Activated naive CD8-positive, alpha-beta T cell treated with anti-CD3 and anti-CD28 coated beads for 36 hours (primary cell): ENCODE measurements at regions not wholly inside any gene's neighbourhood (a gene's known extent, or its start where the extent isn't known, plus 50 kb on each side); places are given as distances from the start of the nearest gene placed in this dataset.
"Not testable (repeated sequence)": the region's sequence is repeated elsewhere in the genome, so short reads cannot be mapped to it uniquely, and the experiment has no call there.

Experiments
- DNase-seq: peaks from one replicate; pipeline ENCODE4 v3.0.0; 2021
- H3K27ac Mint-ChIP-seq: one replicate; pipeline ENCODE4 v1.8.0; 2022; ENCODE audit warnings: mild to moderate bottlenecking, moderate library complexity, mixed read lengths
- H3K27me3 Mint-ChIP-seq: one replicate; pipeline ENCODE4 v1.8.0; 2022; ENCODE audit warnings: mild to moderate bottlenecking, mixed read lengths
- H3K36me3 Mint-ChIP-seq: one replicate; pipeline ENCODE4 v1.8.0; 2021; ENCODE audit warnings: mild to moderate bottlenecking, mixed read lengths
- H3K4me1 Mint-ChIP-seq: one replicate; pipeline ENCODE4 v1.8.0; 2021; ENCODE audit warnings: mixed read lengths
- H3K4me3 Mint-ChIP-seq: one replicate; pipeline ENCODE4 v1.8.0; 2022; ENCODE audit warnings: mild to moderate bottlenecking, moderate library complexity, mixed read lengths
- H3K9me3 Mint-ChIP-seq: one replicate; pipeline ENCODE4 v1.8.0; 2022; ENCODE audit warnings: mixed read lengths

GRCh38 chr13:81377921-81378320 lies 1037.0 kb upstream of the SPRY2 start:
- H3K9me3 Mint-ChIP-seq: peaks cover 2% of the 10 kb centered on the region
- no peak for DNase-seq
- H3K4me1 Mint-ChIP-seq: no peaks in the 10 kb centered on the region
- H3K27me3 Mint-ChIP-seq: no peaks in the 10 kb centered on the region
- no peaks in the 10 kb centered on the region for H3K36me3 Mint-ChIP-seq
- H3K4me3 Mint-ChIP-seq: no peak overlapping the region
- H3K27ac Mint-ChIP-seq: no peak overlapping the region

- no peak overlapping the region for H3K4me3 Mint-ChIP-seq
- DNase-seq: no peak
- peaks cover 6% of the 10 kb centered on the region for H3K9me3 Mint-ChIP-seq
- H3K27me3 Mint-ChIP-seq: no peaks in the 10 kb centered on the region
- no peaks in the 10 kb centered on the region for H3K4me1 Mint-ChIP-seq
- no peaks in the 10 kb centered on the region for H3K36me3 Mint-ChIP-seq
- H3K27ac Mint-ChIP-seq: no peak overlapping the region
These were observed 1034.8 kb upstream of the SPRY2 start for GRCh38 chr13:81375709-81376108.

GRCh38 chr13:81362711-81363110 lies 1021.8 kb upstream of the SPRY2 start:
- not testable (repeated sequence) for H3K27ac Mint-ChIP-seq, H3K4me1 Mint-ChIP-seq, DNase-seq, H3K4me3 Mint-ChIP-seq, H3K36me3 Mint-ChIP-seq, H3K27me3 Mint-ChIP-seq
- H3K9me3 Mint-ChIP-seq: peaks cover 13% of the 10 kb centered on the region

- H3K36me3 Mint-ChIP-seq: no peaks in the 10 kb centered on the region
- H3K9me3 Mint-ChIP-seq: no peaks in the 10 kb centered on the region
- H3K4me1 Mint-ChIP-seq: no peaks in the 10 kb centered on the region
- H3K27ac Mint-ChIP-seq: no peak overlapping the region
- H3K4me3 Mint-ChIP-seq: no peak overlapping the region
- H3K27me3 Mint-ChIP-seq: no peaks in the 10 kb centered on the region
- no peak for DNase-seq
These were observed 1009.1 kb upstream of the SPRY2 start for GRCh38 chr13:81350056-81350455.

- H3K27me3 Mint-ChIP-seq, H3K4me1 Mint-ChIP-seq, H3K4me3 Mint-ChIP-seq, H3K27ac Mint-ChIP-seq, DNase-seq, H3K36me3 Mint-ChIP-seq, H3K9me3 Mint-ChIP-seq: not testable (repeated sequence)
These were observed 999.5 kb upstream of the SPRY2 start for GRCh38 chr13:81340118-81341069.

- H3K27ac Mint-ChIP-seq, H3K4me1 Mint-ChIP-seq, H3K36me3 Mint-ChIP-seq, H3K4me3 Mint-ChIP-seq, H3K9me3 Mint-ChIP-seq, DNase-seq, H3K27me3 Mint-ChIP-seq: not testable (repeated sequence)
These were observed 998.7 kb upstream of the SPRY2 start for GRCh38 chr13:81339666-81340065.

GRCh38 chr13:81334481-81334880 lies 993.6 kb upstream of the SPRY2 start:
- Mint-ChIP-seq H3K4me1 (no peaks in the 10 kb centered on the region), H3K4me3 (no peak overlapping the region), H3K36me3 (no peaks in the 10 kb centered on the region), H3K9me3 (peaks cover 3% of the 10 kb centered on the region), H3K27ac (no peak overlapping the region), H3K27me3 (no peaks in the 10 kb centered on the region)
- DNase-seq: no peak

GRCh38 chr13:81326913-81327312 lies 986.0 kb upstream of the SPRY2 start:
- Mint-ChIP-seq H3K36me3 (no peaks in the 10 kb centered on the region), H3K4me1 (no peaks in the 10 kb centered on the region), H3K27me3 (no peaks in the 10 kb centered on the region), H3K27ac (no peak overlapping the region), H3K4me3 (no peak overlapping the region), H3K9me3 (peaks cover 2% of the 10 kb centered on the region)
- DNase-seq: no peak

GRCh38 chr13:81320516-81320915 lies 979.6 kb upstream of the SPRY2 start:
- H3K4me1 Mint-ChIP-seq: no peaks in the 10 kb centered on the region
- no peak overlapping the region for H3K27ac Mint-ChIP-seq
- no peak for DNase-seq
- H3K9me3 Mint-ChIP-seq: no peaks in the 10 kb centered on the region
- no peak overlapping the region for H3K4me3 Mint-ChIP-seq
- H3K36me3 Mint-ChIP-seq: no peaks in the 10 kb centered on the region
- H3K27me3 Mint-ChIP-seq: no peaks in the 10 kb centered on the region

GRCh38 chr13:81319351-81319750 lies 978.4 kb upstream of the SPRY2 start:
- H3K4me3 Mint-ChIP-seq: no peak overlapping the region
- H3K4me1 Mint-ChIP-seq: no peaks in the 10 kb centered on the region
- no peaks in the 10 kb centered on the region for H3K36me3 Mint-ChIP-seq

GRCh38 chr13:81318231-81319019 lies 977.5 kb upstream of the SPRY2 start:
- no peaks in the 10 kb centered on the region for H3K36me3 Mint-ChIP-seq
- H3K27ac Mint-ChIP-seq: no peak overlapping the region
- no peak for DNase-seq
- H3K4me1 Mint-ChIP-seq: no peaks in the 10 kb centered on the region
- H3K4me3 Mint-ChIP-seq: no peak overlapping the region
- no peaks in the 10 kb centered on the region for H3K27me3 Mint-ChIP-seq
- no peaks in the 10 kb centered on the region for H3K9me3 Mint-ChIP-seq

More at GRCh38 chr13:81319351-81319750, 978.4 kb upstream of the SPRY2 start:
- Mint-ChIP-seq H3K9me3 (no peaks in the 10 kb centered on the region), H3K27ac (no peak overlapping the region), H3K27me3 (no peaks in the 10 kb centered on the region)
- DNase-seq: no peak

GRCh38 chr13:81314461-81314860 lies 973.5 kb upstream of the SPRY2 start:
- Mint-ChIP-seq H3K9me3 (peaks cover 4% of the 10 kb centered on the region), H3K4me1 (no peaks in the 10 kb centered on the region), H3K27me3 (no peaks in the 10 kb centered on the region), H3K4me3 (no peak overlapping the region), H3K36me3 (no peaks in the 10 kb centered on the region), H3K27ac (no peak overlapping the region)
- DNase-seq: no peak

- no peak for DNase-seq
- no peaks in the 10 kb centered on the region for H3K27me3 Mint-ChIP-seq
- no peak overlapping the region for H3K4me3 Mint-ChIP-seq
- H3K36me3 Mint-ChIP-seq: no peaks in the 10 kb centered on the region
- H3K27ac Mint-ChIP-seq: no peak overlapping the region
- H3K9me3 Mint-ChIP-seq: peaks cover 3% of the 10 kb centered on the region
- no peaks in the 10 kb centered on the region for H3K4me1 Mint-ChIP-seq
These were observed 965.0 kb upstream of the SPRY2 start for GRCh38 chr13:81305928-81306327.

GRCh38 chr13:81304121-81304659 lies 963.3 kb upstream of the SPRY2 start:
- Mint-ChIP-seq H3K27ac (no peak overlapping the region), H3K9me3 (peaks cover 3% of the 10 kb centered on the region), H3K4me3 (no peak overlapping the region), H3K4me1 (no peaks in the 10 kb centered on the region), H3K27me3 (no peaks in the 10 kb centered on the region), H3K36me3 (no peaks in the 10 kb centered on the region)
- DNase-seq: no peak

GRCh38 chr13:81302677-81303076 lies 961.8 kb upstream of the SPRY2 start:
- Mint-ChIP-seq H3K27me3 (no peaks in the 10 kb centered on the region), H3K27ac (no peak overlapping the region), H3K4me1 (no peaks in the 10 kb centered on the region), H3K4me3 (no peak overlapping the region), H3K36me3 (no peaks in the 10 kb centered on the region), H3K9me3 (peaks cover 5% of the 10 kb centered on the region)
- no peak for DNase-seq
